ENCODE measurements at regions not wholly inside any gene's neighbourhood (a gene's known extent, or its start where the extent isn't known, plus 50 kb on each side); places are given as distances from the start of the nearest gene placed in this dataset.

DNA sequence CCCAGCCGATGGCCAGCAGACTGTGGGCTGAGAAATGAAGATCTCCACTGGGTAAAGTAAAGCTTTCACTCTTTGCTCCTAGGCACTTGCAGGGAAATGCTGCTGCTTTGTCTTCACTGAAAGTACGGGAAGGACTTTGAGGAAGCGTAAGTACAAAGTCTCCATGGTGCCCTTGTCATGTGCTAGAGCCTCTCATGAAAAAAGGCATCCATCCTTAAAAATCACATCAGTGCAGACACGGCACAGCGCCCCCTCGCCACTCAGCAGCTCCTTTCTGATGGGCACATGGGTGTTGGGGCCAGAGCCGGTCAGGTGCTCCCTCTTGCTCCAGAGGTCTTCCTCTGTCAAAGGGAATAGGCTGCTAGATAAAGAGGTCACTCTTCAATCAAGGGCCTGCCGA is 87.8 kb upstream of the CALM2 start:
- H3K27me3 Mint-ChIP-seq, result peaks cover 3% of the 10 kb centered on the region
- H3K4me1 Mint-ChIP-seq (ENCODE audit: low read depth), result peaks cover 31% of the 10 kb centered on the region
- H3K36me3 Mint-ChIP-seq (ENCODE audit: insufficient read depth), result no peaks in the 10 kb centered on the region
- H3K27ac Mint-ChIP-seq, result peak overlapping the region; percentile 46
- no peaks in the 10 kb centered on the region for H3K9me3 Mint-ChIP-seq (ENCODE audit: low read depth)
- TF ChIP-seq, protein P1, sequence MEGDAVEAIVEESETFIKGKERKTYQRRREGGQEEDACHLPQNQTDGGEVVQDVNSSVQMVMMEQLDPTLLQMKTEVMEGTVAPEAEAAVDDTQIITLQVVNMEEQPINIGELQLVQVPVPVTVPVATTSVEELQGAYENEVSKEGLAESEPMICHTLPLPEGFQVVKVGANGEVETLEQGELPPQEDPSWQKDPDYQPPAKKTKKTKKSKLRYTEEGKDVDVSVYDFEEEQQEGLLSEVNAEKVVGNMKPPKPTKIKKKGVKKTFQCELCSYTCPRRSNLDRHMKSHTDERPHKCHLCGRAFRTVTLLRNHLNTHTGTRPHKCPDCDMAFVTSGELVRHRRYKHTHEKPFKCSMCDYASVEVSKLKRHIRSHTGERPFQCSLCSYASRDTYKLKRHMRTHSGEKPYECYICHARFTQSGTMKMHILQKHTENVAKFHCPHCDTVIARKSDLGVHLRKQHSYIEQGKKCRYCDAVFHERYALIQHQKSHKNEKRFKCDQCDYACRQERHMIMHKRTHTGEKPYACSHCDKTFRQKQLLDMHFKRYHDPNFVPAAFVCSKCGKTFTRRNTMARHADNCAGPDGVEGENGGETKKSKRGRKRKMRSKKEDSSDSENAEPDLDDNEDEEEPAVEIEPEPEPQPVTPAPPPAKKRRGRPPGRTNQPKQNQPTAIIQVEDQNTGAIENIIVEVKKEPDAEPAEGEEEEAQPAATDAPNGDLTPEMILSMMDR (IDR thresholded peaks at IDR 0.05; ENCODE audit: unreplicated experiment), result peak; percentile 18
- H3K4me3 Mint-ChIP-seq (ENCODE audit: low read depth), result no peak overlapping the region
- DNase-seq (ENCODE audit: low spot score, unreplicated experiment), result no peak

DNA sequence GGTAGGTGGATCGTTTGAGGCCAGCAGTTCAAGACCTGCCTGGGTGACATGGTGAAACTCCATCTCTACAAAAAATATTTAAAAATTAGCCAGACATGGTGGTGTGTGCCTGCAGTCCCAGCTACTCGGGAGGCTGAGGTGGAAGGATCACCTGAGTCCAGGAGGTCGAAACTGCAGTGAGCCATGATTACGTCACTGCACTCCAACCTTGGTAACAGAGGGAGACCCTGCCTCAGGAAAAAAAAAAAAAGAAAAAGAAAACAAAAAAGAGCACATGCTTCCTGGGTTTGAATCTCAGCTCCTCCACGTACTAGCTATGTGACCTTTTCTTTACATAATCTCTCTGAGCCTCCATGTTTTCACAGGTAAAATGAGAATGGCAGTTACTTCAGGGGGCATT is 86.3 kb upstream of the CALM2 start:
- DNase-seq (ENCODE audit: low spot score, unreplicated experiment), result no peak
- TF ChIP-seq, protein P1 (IDR thresholded peaks at IDR 0.05; ENCODE audit: unreplicated experiment), result no peak
- no peak overlapping the region for H3K27ac Mint-ChIP-seq
- H3K27me3 Mint-ChIP-seq, result peaks cover 3% of the 10 kb centered on the region
- H3K36me3 Mint-ChIP-seq (ENCODE audit: insufficient read depth), result no peaks in the 10 kb centered on the region
- H3K4me3 Mint-ChIP-seq (ENCODE audit: low read depth), result no peak overlapping the region
- no peaks in the 10 kb centered on the region for H3K9me3 Mint-ChIP-seq (ENCODE audit: low read depth)
- peaks cover 33% of the 10 kb centered on the region for H3K4me1 Mint-ChIP-seq (ENCODE audit: low read depth)

DNA sequence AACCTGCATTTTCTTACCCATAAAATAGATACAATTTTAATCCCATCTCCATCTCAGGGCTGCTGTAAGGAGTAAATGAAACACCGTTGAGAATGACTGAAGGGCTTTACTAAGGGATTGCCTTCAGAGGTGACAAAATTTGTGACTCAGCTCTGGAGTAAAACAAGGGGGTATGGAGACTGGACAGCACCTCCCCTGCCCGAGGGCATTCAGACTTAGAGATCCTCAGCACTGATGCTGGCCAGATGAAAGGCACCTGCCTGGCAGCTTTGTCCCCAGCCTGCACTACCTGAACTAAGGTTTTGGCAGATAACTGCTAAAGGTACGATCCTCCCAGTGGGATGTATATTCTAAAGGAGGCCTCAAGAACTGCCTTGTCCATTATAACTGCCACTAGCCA is 84.7 kb upstream of the CALM2 start:
- Mint-ChIP-seq H3K4me3 (ENCODE audit: low read depth) (no peak overlapping the region), H3K4me1 (ENCODE audit: low read depth) (peaks cover 40% of the 10 kb centered on the region), H3K36me3 (ENCODE audit: insufficient read depth) (no peaks in the 10 kb centered on the region), H3K27ac (no peak overlapping the region), H3K27me3 (peaks cover 3% of the 10 kb centered on the region), H3K9me3 (ENCODE audit: low read depth) (no peaks in the 10 kb centered on the region)
- DNase-seq (ENCODE audit: low spot score, unreplicated experiment), result no peak
- TF ChIP-seq, protein P1 (IDR thresholded peaks at IDR 0.05; ENCODE audit: unreplicated experiment), result no peak

DNA sequence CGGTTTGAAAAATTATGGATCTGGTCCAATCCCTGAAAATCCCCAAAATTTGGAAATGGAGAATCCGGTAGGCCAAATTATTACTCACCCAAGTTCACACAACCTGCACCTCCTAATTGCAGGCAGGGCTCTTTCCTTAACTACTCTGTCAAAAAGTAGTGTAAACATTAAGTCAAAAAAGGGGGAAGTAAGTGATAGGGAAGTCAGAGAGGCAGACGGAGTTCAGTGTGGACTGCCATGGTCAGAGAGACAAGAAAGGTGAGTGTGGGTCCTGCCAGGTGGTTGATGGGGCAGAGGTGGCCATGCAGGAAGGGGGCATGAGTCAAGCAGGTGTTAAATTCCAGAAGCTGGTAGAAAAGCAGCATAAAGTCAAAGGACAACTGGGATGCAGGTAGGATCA is 83.5 kb upstream of the CALM2 start:
- TF ChIP-seq, protein P1 (IDR thresholded peaks at IDR 0.05; ENCODE audit: unreplicated experiment), result no peak
- H3K4me3 Mint-ChIP-seq (ENCODE audit: low read depth), result no peak overlapping the region
- H3K4me1 Mint-ChIP-seq (ENCODE audit: low read depth), result peaks cover 28% of the 10 kb centered on the region
- H3K9me3 Mint-ChIP-seq (ENCODE audit: low read depth), result no peaks in the 10 kb centered on the region
- no peak for DNase-seq (ENCODE audit: low spot score, unreplicated experiment)
- peaks cover 3% of the 10 kb centered on the region for H3K27me3 Mint-ChIP-seq
- no peak overlapping the region for H3K27ac Mint-ChIP-seq
- no peaks in the 10 kb centered on the region for H3K36me3 Mint-ChIP-seq (ENCODE audit: insufficient read depth)

DNA sequence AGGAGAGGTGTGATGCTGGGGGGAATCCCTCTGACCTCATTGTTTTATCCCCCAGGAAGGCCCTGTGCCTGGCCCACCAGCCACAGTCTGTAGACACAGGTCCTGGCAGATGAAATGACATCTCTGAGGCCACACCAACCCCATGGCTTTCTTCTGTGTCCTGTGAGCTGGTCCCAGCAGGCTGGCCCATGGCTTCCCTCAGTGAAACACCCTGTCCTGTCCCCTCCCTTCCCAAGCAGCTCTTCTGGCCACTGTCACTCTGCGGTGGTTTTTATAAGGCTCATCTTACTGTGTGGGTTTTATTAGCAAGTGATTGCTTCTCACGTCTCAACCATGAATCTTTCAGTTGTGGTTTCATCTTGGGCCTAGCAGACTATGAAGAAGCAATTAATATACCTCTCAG is 81.6 kb upstream of the CALM2 start:
- Mint-ChIP-seq H3K4me1 (ENCODE audit: low read depth) (peaks cover 19% of the 10 kb centered on the region), H3K27me3 (peaks cover 3% of the 10 kb centered on the region), H3K36me3 (ENCODE audit: insufficient read depth) (no peaks in the 10 kb centered on the region), H3K9me3 (ENCODE audit: low read depth) (no peaks in the 10 kb centered on the region), H3K27ac (no peak overlapping the region), H3K4me3 (ENCODE audit: low read depth) (no peak overlapping the region)
- TF ChIP-seq, protein P1 (IDR thresholded peaks at IDR 0.05; ENCODE audit: unreplicated experiment), result no peak
- DNase-seq (ENCODE audit: low spot score, unreplicated experiment), result no peak
